ENCODE measurements at regions not wholly inside any gene's neighbourhood (a gene's known extent, or its start where the extent isn't known, plus 50 kb on each side); places are given as distances from the start of the nearest gene placed in this dataset.

- DNase-seq (ENCODE audit: low read depth), result no peak
These were observed 63.8 kb upstream of the ETS2 start for GRCh38 chr21:38741950-38742256.

GRCh38 chr21:38742580-38743260 lies 63.0 kb upstream of the ETS2 start:
- no peak for DNase-seq (ENCODE audit: low read depth)

GRCh38 chr21:38743772-38744529 lies 61.8 kb upstream of the ETS2 start:
- DNase-seq (ENCODE audit: low read depth), result no peak

- no peak for DNase-seq (ENCODE audit: low read depth)
These were observed 60.9 kb upstream of the ETS2 start for GRCh38 chr21:38744861-38745260.

GRCh38 chr21:38747810-38748209 lies 57.9 kb upstream of the ETS2 start:
- no peak for DNase-seq (ENCODE audit: low read depth)

- DNase-seq (ENCODE audit: low read depth), result no peak
These were observed 54.2 kb upstream of the ETS2 start for GRCh38 chr21:38751379-38752050.

GRCh38 chr21:38752051-38752505 lies 53.7 kb upstream of the ETS2 start:
- no peak for DNase-seq (ENCODE audit: low read depth)

GRCh38 chr21:38753114-38753513 lies 52.6 kb upstream of the ETS2 start:
- no peak for DNase-seq (ENCODE audit: low read depth)

GRCh38 chr21:38753557-38753971 lies 52.2 kb upstream of the ETS2 start:
- no peak for DNase-seq (ENCODE audit: low read depth)
